WERI-Rb-1 (cell line): ENCODE measurements at regions not wholly inside any gene's neighbourhood (a gene's known extent, or its start where the extent isn't known, plus 50 kb on each side); places are given as distances from the start of the nearest gene placed in this dataset.
"Not testable (repeated sequence)": the region's sequence is repeated elsewhere in the genome, so short reads cannot be mapped to it uniquely, and the experiment has no call there.

Experiments used
- DNase-seq: peaks from one replicate; pipeline ENCODE4 v3.0.0-alpha.2; 2020
- H3K27ac ChIP-seq: fragments of 250-450 bp; sonication (Bioruptor Pico); 2 replicates; pipeline ENCODE4 v1.5.1; 2020; ENCODE audit warnings: mild to moderate bottlenecking, moderate library complexity
- H3K27me3 ChIP-seq: fragments of 250-450 bp; sonication (Bioruptor Pico); 2 replicates; pipeline ENCODE4 v1.5.1; 2021; ENCODE audit warnings: mild to moderate bottlenecking, low read depth, moderate library complexity; ENCODE audit not compliant: insufficient read depth, severe bottlenecking
- H3K36me3 ChIP-seq: fragments of 250-450 bp; sonication (Bioruptor Pico); 2 replicates; pipeline ENCODE4 v1.5.1; 2020; ENCODE audit warnings: mild to moderate bottlenecking, moderate library complexity
- H3K4me3 ChIP-seq: 2 replicates; pipeline ENCODE4 v1.5.1; 2011; ENCODE audit warnings: low read depth, mild to moderate bottlenecking, control low read depth, low read length
- H3K9me3 ChIP-seq: fragments of 250-450 bp; sonication (Bioruptor Pico); 2 replicates; pipeline ENCODE4 v1.5.1; 2021; ENCODE audit warnings: mild to moderate bottlenecking, moderate library complexity; ENCODE audit not compliant: severe bottlenecking
- CTCF ChIP-seq: IDR thresholded peaks from 2 replicates; pipeline ENCODE4 v1.5.1; 2011; ENCODE audit warnings: low read depth, mild to moderate bottlenecking, control low read depth, inconsistent platforms, low read length

- DNase-seq, result no peak
- no peak for TF ChIP-seq CTCF
- no peak overlapping the region for H3K27ac ChIP-seq
- H3K27me3 ChIP-seq, result no peaks in the 10 kb centered on the region
- no peaks in the 10 kb centered on the region for H3K9me3 ChIP-seq
- H3K36me3 ChIP-seq, result no peaks in the 10 kb centered on the region
- no peak overlapping the region for H3K4me3 ChIP-seq
These were observed 285.4 kb upstream of the ZNF804A start for GRCh38 chr2:184312970-184313369.

GRCh38 chr2:184314829-184315228, 283.5 kb upstream of the ZNF804A start:
- Histone ChIP-seq H3K27me3 (no peaks in the 10 kb centered on the region), H3K27ac (no peak overlapping the region), H3K36me3 (no peaks in the 10 kb centered on the region), H3K4me3 (no peak overlapping the region), H3K9me3 (no peaks in the 10 kb centered on the region)
- no peak for TF ChIP-seq CTCF
- DNase-seq, result no peak

GRCh38 chr2:184316921-184317320, 281.4 kb upstream of the ZNF804A start:
- H3K27me3 ChIP-seq, result no peaks in the 10 kb centered on the region
- DNase-seq, result no peak
- H3K27ac ChIP-seq, result no peak overlapping the region
- no peaks in the 10 kb centered on the region for H3K36me3 ChIP-seq
- no peak overlapping the region for H3K4me3 ChIP-seq
- no peaks in the 10 kb centered on the region for H3K9me3 ChIP-seq
- no peak for TF ChIP-seq CTCF

GRCh38 chr2:184322615-184323014, 275.7 kb upstream of the ZNF804A start:
- no peak overlapping the region for H3K4me3 ChIP-seq
- H3K27me3 ChIP-seq, result no peaks in the 10 kb centered on the region
- TF ChIP-seq CTCF, result no peak
- no peaks in the 10 kb centered on the region for H3K9me3 ChIP-seq
- H3K27ac ChIP-seq, result no peak overlapping the region
- no peaks in the 10 kb centered on the region for H3K36me3 ChIP-seq
- DNase-seq, result no peak

- H3K9me3 ChIP-seq, result no peaks in the 10 kb centered on the region
- H3K27ac ChIP-seq, result no peak overlapping the region
- TF ChIP-seq CTCF, result no peak
- H3K27me3 ChIP-seq, result no peaks in the 10 kb centered on the region
- DNase-seq, result no peak
- H3K4me3 ChIP-seq, result no peak overlapping the region
- H3K36me3 ChIP-seq, result no peaks in the 10 kb centered on the region
These were observed 272.3 kb upstream of the ZNF804A start for GRCh38 chr2:184326066-184326465.

- not testable (repeated sequence) for H3K27ac ChIP-seq, DNase-seq, H3K9me3 ChIP-seq, H3K27me3 ChIP-seq, H3K36me3 ChIP-seq, H3K4me3 ChIP-seq
These were observed 270.5 kb upstream of the ZNF804A start for GRCh38 chr2:184327805-184328204.

GRCh38 chr2:184330561-184330960, 267.8 kb upstream of the ZNF804A start:
- H3K27me3 ChIP-seq, H3K27ac ChIP-seq, H3K4me3 ChIP-seq, H3K9me3 ChIP-seq, DNase-seq, H3K36me3 ChIP-seq: not testable (repeated sequence)
